NCI-H1417 (cell line): ENCODE measurements at regions not wholly inside any gene's neighbourhood (a gene's known extent, or its start where the extent isn't known, plus 50 kb on each side); places are given as distances from the start of the nearest gene placed in this dataset.
A peak's percentile ranks its signal among the peaks of the same experiment; 100 is the strongest.

Source experiments
- DNase-seq, 3 experiments: peaks; one replicate each; lab custom pipeline; 2025; lab: John Stamatoyannopoulos, UW

- no peak for DNase-seq
Measured at GRCh38 chr5:38029397-38030065, 189.7 kb upstream of the GDNF start.

- DNase-seq, result no peak
Measured at GRCh38 chr5:38023799-38024198, 184.0 kb upstream of the GDNF start.

- peak in 1 of 3 experiments; percentile 20 for DNase-seq
Measured at GRCh38 chr5:38023371-38023770, 183.5 kb upstream of the GDNF start.

GRCh38 chr5:38022631-38023030 is 182.8 kb upstream of the GDNF start:
- DNase-seq, result peak in 1 of 3 experiments; percentile 2

GRCh38 chr5:38018016-38018415 is 178.2 kb upstream of the GDNF start:
- no peak for DNase-seq

- DNase-seq, result peak in 1 of 3 experiments; percentile 13
Measured at GRCh38 chr5:38013107-38013506, 173.3 kb upstream of the GDNF start.

- peak in 2 of 3 experiments; percentile 4 to 42 for DNase-seq
Measured at GRCh38 chr5:38011668-38012188, 171.9 kb upstream of the GDNF start.

- no peak for DNase-seq
Measured at GRCh38 chr5:38009749-38010358, 170.0 kb upstream of the GDNF start.

GRCh38 chr5:38008198-38008597 is 168.4 kb upstream of the GDNF start:
- DNase-seq, result peak; percentile 45 to 85 (median 83)

GRCh38 chr5:37999593-37999992 is 159.8 kb upstream of the GDNF start:
- no peak for DNase-seq

GRCh38 chr5:37996918-37997317 is 157.1 kb upstream of the GDNF start:
- no peak for DNase-seq

GRCh38 chr5:37994729-37995128 is 154.9 kb upstream of the GDNF start:
- DNase-seq, result no peak

- DNase-seq, result no peak
Measured at GRCh38 chr5:37991301-37992299, 151.8 kb upstream of the GDNF start.

GRCh38 chr5:37989884-37990283 is 150.0 kb upstream of the GDNF start:
- DNase-seq, result no peak

GRCh38 chr5:37988454-37989046 is 148.7 kb upstream of the GDNF start:
- peak in 1 of 3 experiments; percentile 12 for DNase-seq

GRCh38 chr5:37984300-37984699 is 144.5 kb upstream of the GDNF start:
- DNase-seq, result no peak

- no peak for DNase-seq
Measured at GRCh38 chr5:37983463-37983862, 143.6 kb upstream of the GDNF start.

- no peak for DNase-seq
Measured at GRCh38 chr5:37979559-37979958, 139.7 kb upstream of the GDNF start.

GRCh38 chr5:37975531-37975930 is 135.7 kb upstream of the GDNF start:
- DNase-seq, result no peak

GRCh38 chr5:37971483-37972024 is 131.7 kb upstream of the GDNF start:
- DNase-seq, result no peak

GRCh38 chr5:37966871-37967270 is 127.0 kb upstream of the GDNF start:
- DNase-seq, result no peak

- DNase-seq, result no peak
Measured at GRCh38 chr5:37966291-37966690, 126.5 kb upstream of the GDNF start.
